ENCODE measurements at regions not wholly inside any gene's neighbourhood (a gene's known extent, or its start where the extent isn't known, plus 50 kb on each side); places are given as distances from the start of the nearest gene placed in this dataset.

GRCh38 chr3:98982351-98982750 lies 80.9 kb upstream of the DCBLD2 start:
- no peak for FAIRE-seq

DNA sequence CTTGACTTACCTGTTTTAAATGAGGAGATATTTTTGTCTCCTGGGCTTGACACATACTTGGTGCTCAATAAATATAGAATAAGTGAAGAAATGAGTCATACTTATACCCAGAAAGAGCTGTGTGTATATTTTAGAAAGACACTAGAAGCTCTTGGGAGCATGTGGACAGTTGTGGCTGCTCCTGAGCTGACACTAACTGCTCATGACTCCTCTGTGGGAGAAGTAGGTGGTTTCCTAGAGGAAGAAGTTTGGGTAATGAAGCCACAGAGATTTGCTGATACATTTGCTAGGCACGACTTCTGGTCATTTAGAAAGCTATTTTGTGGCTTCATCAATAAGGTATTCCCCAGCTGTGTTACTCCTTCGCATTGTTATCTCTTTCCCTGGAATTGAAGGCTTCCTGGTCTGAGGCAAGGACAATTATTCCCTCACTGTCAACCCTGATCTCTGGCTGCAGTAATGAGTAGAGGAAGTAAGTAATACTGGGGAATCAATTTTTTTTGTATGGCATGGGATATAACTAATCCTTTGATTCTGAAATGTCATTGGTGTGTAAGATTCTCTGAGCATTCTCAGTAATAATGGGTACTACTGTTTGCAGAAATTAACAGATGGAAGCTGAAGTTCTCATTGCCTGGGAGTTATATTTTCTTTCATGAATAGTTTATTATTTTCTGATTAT lies 79.6 kb upstream of the DCBLD2 start:
- FAIRE-seq: no peak

- FAIRE-seq: no peak
Observed at GRCh38 chr3:98979296-98979695, 77.8 kb upstream of the DCBLD2 start.

GRCh38 chr3:98978068-98978811 lies 76.7 kb upstream of the DCBLD2 start:
- no peak for FAIRE-seq

GRCh38 chr3:98977520-98977919 lies 76.0 kb upstream of the DCBLD2 start:
- FAIRE-seq: no peak

DNA sequence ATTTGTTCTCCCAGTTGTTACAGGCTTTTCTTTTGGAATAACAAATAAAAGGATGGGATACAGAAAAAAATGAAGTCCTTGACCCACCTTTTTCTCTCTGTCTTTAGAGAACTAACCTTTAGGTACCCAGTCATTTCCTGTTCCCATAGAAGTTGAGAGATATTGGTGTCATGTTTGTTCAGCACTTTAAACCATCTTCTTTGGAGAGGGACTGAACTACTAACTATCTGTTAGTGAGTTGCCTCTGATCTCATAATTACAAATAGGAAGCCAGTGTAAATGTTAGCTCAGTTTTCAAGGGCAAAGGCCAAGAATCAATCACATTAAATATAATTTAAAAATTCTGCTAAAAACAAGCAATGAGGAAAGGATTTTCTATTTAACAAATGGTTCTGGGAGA lies 72.9 kb upstream of the DCBLD2 start:
- no peak for FAIRE-seq

- FAIRE-seq: no peak
Observed at GRCh38 chr3:98972720-98973119, 71.2 kb upstream of the DCBLD2 start.

GRCh38 chr3:98972155-98972554 lies 70.7 kb upstream of the DCBLD2 start:
- no peak for FAIRE-seq

DNA sequence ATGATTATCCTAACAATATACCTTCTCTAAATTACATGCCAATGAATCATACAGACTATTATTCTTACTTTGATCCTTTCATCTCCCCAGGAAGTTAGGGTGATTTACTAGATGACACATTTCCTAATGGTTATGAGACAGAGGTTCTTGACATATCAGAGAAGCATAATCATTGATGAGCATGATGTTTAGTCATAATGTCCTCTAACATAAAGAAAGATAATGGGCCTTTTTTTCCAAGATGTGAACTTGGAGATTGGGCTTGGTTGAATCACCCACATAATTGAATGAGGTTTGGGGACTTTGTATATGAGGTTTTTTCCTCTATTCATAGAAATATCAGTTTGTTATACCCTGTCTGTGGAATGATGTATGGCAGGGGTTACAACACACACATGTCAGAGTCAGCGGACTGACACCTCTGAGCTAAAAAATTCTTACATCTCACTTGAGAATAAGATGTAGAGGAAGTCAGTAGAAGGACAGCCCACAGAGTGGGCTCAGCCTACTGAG lies 69.7 kb upstream of the DCBLD2 start:
- no peak for FAIRE-seq

DNA sequence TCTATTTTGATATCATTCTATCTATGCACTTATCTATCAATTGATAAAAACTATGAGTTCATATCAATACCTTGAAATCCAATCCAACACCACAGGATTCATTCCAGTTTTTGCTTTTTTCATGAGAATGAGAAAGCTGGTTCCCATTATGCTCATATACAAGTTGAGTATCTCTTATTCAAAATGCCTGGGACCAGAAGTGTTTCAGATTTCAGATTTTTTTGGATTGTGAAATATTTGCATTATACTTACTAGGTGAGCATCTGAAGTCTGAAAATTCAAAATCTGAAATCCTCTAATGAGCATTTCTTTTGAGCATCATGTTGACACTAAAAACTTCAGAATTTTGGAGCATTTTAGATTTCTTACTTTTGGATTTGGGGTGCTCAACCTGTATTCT lies 67.8 kb upstream of the DCBLD2 start:
- no peak for FAIRE-seq

- FAIRE-seq: no peak
Observed at GRCh38 chr3:98968824-98969223, 67.3 kb upstream of the DCBLD2 start.

DNA sequence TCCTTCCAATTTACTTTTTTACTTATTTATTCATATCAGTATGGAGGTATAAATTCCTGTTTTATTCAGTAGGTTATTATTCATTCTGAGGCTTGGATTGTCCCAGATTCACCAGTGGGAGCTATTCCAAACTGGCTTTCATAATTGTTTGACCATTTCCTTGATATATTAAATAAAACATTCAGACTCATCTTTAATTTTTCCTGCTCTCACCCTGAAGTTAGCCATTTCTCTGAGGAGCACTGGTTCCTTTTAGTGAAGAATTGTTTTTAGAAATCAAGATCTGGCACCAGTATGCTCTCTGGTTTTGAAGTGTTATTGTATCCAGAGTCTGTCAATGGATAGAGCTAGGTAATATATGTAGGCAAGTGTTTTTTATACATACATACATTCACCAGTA lies 66.9 kb upstream of the DCBLD2 start:
- no peak for FAIRE-seq

- FAIRE-seq: no peak
Observed at GRCh38 chr3:98967758-98968157, 66.3 kb upstream of the DCBLD2 start.

DNA sequence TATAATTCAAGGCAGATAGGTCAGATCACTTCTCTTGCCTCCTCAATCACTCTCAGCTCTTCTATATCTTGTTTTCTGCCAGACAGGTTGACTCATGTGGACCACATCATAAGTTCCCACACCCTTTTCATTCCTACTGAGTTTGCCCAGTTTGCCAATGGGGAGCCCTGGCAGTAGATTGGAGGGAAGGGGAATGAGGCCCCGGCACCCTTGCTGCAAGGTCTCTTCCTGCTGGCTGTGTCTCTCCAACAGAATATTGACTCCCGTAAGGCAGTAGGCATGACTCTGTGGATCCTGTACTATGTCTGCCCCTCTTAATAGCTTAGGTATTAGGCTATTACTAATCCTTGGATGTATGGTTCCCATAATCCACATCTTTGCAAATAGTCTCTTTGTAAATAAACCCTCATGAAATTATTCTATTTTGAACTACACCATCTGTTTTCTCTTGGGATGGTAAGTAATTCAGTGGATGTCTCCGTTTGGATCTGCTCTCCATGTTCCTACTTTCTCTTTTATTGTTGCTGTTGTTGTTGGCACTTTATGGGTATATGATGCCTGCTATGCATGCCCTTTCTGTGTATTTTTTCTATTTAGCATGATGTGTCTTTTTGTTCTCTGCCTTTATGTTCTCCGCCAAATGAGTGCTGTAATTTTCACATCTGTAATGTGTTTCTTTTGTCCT lies 65.5 kb upstream of the DCBLD2 start:
- no peak for FAIRE-seq

DNA sequence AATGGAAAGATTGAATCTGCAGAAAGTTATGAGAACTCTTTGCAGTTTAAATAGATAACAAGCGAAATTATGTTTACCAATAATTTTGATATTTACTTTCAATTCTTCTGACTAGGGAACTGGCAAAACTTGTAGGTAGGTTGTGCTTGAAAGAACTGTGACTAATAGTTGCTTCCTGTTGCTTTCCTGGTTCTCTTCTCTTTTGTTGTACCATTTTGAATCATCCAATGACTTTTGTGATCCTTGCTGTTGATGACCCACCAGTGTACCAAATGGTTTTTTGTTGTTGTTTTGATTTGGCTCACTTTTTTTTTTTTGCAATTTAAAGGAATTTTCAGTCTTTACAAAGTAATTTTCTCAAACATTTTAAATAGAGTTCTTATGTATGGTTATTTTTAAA lies 64.9 kb upstream of the DCBLD2 start:
- FAIRE-seq: no peak

- FAIRE-seq: no peak
Observed at GRCh38 chr3:98964784-98965183, 63.3 kb upstream of the DCBLD2 start.

DNA sequence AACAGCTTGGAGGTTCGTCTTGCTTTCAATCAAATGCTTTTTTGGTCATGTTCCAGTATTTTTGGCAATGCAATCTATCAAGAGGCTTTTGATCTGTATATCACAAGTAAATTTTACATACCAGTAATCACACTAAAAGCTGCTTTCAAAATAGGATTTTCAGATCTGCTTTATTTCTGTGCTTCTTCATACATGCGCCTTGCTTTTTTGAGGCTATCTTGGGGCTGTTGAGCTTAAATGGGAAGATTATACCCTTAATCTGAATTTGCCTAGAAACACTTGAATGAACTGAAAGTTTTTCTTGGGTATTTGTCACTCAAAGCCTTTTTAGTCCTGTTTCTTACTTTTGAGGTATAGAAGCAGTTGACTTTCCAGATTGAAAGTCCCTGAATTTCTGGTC lies 62.1 kb upstream of the DCBLD2 start:
- no peak for FAIRE-seq

- FAIRE-seq: no peak
Observed at GRCh38 chr3:98962951-98963350, 61.5 kb upstream of the DCBLD2 start.

DNA sequence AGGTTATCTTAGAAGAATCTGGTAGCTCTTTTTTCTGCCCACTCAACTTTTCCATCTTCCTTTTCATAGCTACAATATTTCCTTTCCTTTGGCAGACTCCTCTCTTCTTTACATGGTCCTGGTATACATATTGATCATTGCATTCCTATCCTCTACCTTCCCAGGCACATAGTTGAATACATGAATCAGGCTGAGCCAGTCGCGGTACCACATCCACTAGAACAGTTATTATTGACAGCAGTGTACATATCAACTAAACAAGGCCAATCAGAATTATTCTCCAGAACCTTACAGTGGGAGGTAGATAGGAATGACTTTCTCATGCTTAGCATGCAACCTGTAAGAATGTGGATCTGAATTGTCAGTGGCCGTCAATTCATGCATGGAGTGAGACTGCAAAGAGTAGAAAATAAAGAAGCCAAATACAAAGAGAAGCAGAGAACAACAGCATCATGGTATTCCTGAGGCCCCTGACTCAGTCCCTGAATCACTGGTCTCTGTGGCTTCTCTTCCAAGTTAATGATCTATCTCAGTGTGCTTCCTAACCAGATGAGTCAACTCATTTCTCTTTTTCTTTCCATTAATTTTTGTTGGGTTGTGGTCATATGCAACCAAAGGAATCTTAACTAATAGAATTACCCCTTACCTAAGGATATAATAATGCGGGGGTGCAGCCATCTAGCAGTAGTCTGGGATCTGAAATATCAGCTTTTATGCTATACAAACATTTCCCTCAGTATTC lies 60.9 kb upstream of the DCBLD2 start:
- FAIRE-seq: no peak

- no peak for FAIRE-seq
Observed at GRCh38 chr3:98961161-98962155, 60.0 kb upstream of the DCBLD2 start.

GRCh38 chr3:98957681-98958080 lies 56.2 kb upstream of the DCBLD2 start:
- FAIRE-seq: peak; percentile 99

- no peak for FAIRE-seq
Observed at GRCh38 chr3:98956008-98956407, 54.5 kb upstream of the DCBLD2 start.
